Activated T-cell treated with anti-CD3 and anti-CD28 coated beads for 24 hours (primary cell): ENCODE measurements at regions not wholly inside any gene's neighbourhood (a gene's known extent, or its start where the extent isn't known, plus 50 kb on each side); places are given as distances from the start of the nearest gene placed in this dataset.

Source experiments
- DNase-seq: peaks from one replicate; pipeline ENCODE4 v3.0.0-alpha.2; 2020; ENCODE audit warnings: low read depth

DNA sequence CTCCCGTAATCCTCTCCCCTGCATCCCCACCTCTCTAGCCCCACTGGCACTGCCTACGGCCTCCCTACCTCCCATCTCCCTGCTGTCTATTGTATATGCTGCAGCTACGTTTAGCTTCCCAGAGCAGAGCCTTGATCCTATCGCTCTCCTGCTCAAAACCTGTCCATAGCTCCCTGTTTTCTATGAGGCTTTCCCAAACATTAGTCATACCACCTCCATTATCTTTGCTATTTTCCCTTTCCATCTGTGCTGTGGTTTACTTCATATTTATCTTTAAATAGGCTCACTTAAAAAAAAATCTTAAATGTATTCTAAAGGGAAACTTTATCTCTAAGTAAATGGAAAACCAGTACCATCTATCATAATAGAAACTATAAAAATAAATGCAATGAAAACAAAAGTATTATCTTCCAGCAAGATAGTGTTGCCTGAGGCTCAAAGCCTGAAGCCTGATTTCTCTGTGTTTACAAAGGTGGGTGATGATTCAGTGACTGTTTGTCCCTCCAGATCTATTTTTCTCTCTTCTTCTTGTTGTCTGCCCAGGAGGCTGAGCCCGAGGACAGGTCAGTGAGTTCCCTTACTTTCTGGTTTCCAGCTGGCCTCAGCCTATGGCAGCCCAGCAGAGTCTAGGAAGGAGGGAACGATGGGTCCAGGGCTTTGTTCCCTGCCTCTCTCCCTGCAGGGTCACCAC is 397.1 kb upstream of the CFAP20DC start:
- DNase-seq, result no peak

DNA sequence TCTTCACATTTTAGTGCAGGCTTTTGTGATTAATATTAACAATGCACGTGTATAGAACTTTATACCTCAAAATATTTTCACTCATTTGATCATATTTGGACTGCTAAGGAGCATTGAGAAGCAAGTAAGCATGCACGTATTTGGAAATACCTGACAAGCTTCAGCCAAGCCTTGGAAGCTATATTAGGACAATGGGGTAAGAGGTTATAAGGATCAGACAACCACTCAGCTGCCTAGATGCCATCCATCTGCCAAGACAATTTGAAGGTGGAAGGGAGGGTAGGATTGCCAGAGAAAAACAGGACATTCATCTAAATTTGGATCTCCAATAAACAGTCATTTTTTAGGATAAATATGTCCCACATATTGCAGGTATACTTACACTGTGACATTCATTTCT is 394.9 kb upstream of the CFAP20DC start:
- no peak for DNase-seq

DNA sequence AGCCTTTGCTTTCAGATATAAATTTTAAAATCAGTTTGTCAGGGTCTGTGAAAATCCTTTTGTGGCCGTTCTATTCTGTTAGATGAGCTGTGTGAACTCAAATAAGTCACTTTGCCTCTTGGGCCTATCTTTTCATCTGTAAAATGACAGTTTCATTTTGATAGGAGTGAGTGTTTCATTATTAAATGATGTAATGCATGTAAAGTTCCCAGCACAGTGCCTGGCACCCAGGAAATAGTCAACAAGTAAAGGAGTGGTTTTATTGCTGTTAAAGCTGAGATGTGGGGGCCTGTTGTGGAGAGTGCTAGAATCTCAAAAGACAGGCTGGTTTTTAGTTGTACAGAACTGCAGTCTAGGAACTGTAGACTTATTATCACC is 394.5 kb upstream of the CFAP20DC start:
- DNase-seq, result no peak

DNA sequence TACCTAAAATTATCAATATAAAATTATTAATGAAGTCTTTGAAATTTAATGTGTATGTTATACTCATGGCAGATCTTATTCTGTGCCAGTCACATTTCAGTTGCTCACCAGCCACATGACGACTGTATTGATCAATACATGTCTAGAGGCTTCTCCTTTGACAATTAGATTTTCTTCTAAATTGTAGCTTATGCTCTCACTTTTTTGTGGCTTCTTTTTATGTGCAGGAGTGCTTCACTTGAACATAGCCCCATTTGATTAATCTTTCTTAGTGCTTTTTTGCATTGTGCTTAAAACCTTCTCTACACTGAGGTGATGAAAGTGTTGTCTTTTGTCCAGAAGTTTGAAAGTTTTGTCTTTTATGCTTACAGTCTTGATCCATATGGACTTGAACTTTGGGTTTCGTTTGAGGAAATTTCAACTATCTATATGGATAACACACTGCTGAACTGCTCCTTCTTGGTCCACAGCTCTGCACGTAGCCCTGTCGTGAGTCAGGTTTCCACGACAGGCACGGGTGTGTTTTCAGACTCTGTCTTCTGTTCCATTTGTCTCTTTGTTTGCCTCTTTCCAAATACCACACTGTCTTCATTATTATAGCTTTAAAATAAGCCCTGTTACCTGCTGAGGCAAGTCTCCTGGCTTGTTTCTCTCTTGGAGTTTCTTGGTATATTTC is 393.9 kb upstream of the CFAP20DC start:
- no peak for DNase-seq

DNA sequence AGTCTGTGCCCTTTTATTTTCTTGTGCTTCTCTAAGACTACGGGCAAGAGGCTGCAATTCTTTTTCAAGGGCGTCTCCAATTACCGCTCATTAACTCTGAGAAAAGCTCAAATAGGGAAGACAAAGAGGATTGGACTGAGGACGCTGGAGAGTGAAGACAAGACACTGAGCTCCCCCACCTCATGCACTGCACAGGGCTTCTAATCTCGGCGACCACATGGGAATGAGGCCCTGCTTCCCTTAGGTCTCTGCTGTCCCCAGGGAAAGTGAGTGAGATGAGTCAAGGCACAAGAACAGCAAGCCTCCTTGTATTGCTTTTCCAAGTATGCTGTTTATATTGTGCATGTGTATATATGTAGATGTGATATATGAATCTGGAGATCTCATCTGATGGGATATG is 392.2 kb upstream of the CFAP20DC start:
- DNase-seq, result no peak

DNA sequence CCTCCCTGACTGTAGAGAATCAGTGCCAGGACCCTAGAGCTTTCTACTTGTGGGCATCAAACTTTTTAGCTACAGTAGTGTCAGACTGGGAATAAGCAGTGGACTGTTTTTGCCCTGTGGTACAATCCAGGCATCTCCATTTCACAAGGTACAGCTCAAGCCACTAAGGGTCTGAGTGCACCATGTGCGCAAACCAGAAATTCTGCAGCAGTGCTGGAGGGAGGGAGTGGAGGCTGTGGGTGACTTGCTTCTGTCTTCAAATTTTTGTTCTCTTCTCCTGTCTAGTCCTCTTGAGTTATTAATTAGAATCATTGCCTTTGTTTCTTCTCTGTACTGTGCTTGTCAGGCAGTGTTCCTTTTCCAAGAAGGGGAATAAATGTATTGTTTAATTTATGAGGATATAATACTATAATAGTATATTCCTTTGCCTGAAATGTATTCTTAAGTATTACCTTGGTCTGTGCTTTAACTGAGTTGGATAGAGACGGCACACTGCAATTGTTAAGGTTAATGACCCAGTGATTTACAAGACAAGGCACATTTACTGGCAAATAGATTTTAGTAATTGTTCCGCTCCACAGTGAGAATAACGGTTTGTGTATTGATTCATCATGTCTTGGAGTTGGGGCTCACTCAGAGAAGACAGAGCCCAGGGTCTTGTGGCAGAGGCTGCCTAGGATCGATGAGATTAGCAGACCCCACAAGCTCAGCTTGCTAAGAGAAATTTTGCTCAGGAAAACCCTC is 390.6 kb upstream of the CFAP20DC start:
- no peak for DNase-seq

DNA sequence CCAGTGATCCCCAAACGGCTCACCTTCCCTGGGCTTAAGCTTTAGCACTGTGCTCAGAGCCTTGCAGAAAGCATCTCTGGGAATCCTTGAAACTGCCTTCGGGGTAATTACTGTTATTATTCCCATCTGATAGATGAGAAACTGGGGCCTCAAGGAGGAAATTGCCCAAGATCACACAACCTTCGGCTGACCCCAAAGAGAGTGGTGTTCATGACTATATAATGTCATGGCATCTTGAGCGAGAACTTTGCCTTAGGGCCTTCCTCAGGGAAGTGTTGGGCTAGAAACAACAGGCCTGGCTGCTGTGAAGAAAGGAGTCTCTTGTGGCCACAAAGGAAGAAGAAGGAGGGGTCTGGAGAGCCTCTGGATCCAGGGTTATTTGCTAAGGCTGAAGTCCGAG is 388.7 kb upstream of the CFAP20DC start:
- DNase-seq, result no peak

DNA sequence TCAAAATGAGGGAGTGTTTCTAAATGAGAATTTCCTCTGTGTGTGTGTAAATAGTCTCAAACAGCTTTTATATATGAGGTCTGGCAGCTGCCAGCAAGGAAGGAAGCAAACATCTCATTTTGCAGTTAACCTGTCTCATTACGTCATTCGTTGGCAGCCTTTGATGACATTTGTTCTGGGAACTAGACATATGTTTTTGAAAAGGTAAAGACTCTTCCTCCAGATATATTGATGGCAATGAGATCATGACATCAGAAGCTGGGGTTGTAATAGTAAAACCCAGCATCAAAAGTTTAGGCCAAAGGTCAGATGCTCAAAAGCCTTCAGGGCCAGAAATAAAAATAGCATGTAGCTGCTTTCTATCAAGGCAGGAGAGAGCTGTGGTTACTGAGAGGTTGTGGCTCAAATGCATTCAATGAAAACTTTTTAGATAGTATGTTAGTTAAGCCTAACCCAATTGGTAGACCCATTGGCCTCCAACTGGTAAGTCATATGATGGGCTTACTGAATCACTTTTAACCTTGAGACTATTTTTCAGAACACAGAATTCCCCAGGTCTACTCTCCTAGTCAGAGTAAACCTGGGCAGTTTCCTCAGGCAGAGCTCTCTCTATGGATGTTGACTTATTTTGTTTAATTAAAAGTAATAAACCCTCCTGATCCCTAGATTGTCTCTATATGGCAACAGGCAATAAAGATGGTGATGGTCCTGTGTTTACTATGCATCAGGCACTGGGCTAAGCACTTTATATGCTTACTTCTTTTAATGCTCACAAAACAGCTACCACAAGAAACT is 386.5 kb upstream of the CFAP20DC start:
- no peak for DNase-seq

DNA sequence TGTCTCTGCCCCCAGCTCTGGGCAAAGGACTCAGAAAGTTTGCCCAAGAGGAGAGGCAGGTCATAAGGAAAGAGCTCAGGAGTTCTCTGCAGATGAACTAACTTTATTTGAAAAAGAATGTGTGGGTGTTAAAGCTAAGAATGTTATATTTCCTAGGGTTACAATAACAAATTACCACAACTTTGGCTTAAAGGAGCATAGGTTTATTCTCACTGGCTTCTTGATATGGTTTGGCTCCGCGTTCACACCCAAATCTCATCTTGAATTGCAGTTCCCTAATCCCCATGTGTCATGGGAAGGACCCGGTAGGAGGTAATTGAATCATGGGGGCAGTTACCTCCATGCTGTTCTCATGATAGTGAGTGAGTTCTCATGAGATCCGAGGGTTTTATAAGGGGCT is 383.7 kb upstream of the CFAP20DC start:
- DNase-seq, result no peak

DNA sequence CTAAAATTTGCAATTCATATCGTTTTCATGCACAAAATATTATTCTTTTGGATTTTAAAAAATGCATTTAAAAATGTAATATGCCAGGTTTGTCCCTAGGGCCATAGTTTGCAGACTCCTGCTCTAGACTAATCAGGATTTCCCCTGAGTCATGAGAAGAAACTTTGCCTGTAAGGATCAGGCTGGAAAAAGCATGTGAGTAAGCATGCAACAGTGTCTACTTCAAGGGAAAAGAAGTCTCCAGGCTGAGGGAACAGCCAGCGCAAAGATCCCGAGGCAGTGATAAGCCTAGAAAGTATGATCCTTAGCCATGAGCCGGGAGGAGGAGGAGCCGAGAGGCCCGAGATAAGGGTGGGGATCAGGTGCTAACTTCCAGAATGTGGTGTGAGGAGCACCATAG is 382.8 kb upstream of the CFAP20DC start:
- DNase-seq, result no peak

DNA sequence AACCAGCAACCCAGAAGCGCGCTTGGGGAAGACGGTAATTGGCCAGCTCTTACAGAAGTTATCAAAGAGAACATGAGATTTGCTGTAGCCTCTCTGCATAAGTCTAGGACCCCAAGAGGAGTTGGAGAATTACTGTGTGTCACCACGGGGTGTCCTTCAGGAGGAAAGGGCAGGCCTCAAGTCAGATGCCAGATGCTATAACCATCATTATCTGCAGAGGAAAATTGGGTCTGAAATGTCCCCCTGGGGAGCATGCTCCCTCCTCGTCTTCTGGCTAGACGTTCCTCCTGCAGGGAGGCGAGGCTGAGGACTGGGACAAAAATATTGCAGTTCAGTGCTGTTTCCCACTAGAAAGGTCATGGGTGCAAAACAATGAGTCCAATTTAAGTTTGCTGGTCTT is 380.5 kb upstream of the CFAP20DC start:
- DNase-seq, result no peak

DNA sequence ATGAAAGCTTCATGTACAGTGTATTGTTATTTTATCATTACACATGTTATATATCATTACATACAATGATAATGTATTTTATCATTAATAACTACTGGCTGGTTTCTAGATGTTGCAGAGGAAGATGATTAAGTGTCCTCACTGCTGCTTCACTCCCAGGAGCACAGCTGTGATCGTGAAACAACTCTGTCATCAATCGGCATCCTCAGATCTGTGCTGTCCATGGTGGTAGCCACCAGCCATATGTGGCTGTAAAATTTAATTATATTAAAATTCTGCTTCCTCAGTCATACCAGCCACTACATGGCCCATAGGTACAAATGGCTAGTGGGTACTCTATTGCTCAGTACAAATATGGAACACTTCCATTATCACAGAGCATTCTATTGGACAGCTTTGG is 379.4 kb upstream of the CFAP20DC start:
- no peak for DNase-seq

DNA sequence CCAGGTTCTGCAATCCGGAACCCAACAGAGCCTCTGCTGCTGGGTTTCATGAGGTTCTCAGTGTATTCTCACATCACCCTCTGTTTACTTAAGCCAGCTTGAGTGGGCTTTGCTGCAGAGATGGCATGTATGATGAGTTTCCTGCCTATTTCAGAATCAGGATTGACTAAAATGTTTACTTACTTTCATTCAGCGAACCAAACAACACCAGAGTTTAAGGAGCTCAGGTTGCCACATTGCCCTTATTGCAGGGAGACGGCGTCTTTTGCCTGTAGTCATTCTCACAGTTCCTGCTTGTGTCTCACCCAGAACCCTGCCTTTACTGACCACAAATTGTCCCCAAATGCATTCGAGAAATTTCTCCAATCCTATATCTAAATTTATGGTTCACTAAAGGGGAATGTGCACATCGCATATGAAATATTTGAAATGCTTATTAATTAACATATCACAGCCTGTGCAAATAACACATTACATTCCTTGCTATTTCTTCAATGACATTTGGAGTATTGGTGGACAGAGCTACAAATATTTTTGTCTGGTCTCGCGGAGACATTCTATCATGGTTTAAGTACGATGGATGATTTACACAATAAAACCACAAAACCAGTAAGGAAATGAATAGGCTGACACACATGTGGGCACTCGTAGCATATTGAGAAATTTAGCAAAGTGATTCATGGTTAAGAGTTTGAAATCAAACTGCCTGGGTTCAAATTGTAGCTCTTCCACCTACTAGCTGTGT is 377.2 kb upstream of the CFAP20DC start:
- no peak for DNase-seq

DNA sequence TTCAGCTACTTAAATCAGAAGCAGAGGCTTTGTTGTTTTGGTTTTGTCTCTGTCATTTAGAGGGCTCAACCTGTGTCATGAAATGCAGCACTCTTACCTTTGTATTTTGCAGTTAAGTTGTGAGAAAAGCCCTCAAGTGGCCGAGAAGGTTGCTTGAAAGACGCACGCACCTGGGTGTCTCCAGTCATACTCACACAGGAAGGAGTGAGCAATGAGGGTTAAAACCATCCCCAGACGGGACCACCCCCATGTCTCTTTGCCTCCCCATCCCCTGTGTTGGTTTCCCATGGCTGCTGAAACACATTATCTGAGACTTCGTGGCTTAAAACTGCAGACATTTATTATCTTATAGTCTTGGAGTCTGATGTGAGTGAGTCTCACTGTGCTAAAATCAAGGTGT is 376.1 kb upstream of the CFAP20DC start:
- peak; percentile 42 for DNase-seq

DNA sequence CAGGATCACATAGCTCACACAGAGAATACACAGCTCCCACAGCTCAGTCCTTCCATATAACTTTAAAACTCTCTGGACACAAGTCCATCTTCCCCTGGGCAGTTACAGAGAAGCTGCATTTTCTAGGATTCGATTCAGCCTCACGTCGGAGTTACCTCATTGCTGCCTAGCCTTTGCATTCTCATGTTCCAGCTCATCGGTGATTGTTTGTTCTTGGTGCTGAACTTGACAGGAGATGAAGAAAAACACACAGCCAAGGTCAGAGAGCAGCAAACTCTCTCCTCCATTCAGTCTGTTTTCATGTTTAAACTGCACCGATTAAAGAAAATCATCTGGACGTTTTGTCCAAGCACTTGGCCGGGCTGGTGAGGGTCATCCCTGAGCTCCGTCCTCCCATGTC is 375.5 kb upstream of the CFAP20DC start:
- DNase-seq, result no peak

DNA sequence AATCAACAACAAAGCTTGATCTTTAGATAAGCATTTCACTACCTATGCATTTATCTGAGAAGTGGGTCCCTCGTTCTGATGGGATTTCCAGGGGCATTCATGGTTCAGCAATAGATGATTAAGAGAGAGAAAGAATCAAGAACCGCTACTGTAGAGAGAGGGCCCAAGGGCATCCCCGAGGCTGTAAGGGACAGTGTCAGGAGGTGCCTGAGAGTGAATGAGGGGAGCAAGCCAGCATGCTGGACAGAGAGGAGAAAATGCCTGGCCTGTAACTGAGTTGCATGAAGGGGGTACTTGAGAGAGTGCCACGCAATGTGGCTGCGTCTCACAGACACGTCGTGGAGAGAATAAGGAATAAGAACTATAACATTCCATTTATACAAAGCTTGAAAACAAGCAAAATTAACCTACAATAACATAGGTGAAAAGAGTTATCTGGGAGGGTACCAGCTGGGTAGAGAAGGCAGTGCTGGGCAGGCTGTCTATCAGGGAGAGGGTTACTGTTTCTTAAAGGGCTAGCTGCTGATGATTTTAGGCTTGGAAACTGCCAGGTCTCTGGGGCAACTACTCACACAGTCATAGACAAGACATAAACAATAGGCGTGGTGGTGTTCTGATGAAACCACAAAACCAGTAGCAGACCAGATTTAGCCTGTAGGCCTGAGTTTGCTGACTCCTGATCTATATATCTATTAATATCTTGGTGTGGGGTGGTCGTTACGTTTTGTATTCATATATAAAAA is 374.6 kb upstream of the CFAP20DC start:
- no peak for DNase-seq

DNA sequence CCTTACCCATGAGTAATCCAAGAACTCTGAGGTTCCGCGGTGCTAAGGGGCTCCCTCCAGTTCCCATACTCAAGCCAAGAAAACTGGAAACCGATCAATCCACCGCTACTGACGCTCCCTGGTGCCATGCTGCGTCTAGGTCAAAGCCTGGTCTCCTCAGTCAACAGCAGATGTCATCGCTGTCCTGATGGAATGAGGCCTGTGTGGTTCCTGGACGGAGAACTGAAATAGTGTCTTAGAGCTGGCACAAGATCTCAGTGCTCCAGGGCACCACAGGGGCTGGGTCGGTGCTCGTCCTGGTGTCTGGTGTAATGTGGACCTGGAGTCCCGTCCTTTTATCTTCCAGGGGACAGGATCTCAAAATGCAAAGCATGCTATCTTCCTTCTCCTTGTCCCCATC is 373.9 kb upstream of the CFAP20DC start:
- no peak for DNase-seq

DNA sequence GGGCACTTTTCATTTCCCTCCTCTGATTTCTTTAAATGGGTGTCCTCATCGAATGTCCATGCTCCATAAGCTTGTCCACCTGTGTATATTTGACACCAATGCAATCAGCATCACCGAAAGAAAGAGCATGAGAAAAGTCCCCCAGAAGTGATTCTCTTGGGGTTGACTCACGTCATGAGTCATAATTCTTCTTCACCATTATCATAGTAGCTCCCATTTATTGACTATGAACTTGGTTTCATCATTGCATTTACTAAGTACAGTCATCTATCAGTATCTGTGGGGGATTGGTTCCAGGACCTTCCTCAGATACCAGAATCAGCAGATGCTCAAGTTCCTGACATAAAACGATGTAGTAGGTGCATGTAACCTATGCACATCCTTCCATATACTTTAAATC is 372.5 kb upstream of the CFAP20DC start:
- DNase-seq, result no peak

DNA sequence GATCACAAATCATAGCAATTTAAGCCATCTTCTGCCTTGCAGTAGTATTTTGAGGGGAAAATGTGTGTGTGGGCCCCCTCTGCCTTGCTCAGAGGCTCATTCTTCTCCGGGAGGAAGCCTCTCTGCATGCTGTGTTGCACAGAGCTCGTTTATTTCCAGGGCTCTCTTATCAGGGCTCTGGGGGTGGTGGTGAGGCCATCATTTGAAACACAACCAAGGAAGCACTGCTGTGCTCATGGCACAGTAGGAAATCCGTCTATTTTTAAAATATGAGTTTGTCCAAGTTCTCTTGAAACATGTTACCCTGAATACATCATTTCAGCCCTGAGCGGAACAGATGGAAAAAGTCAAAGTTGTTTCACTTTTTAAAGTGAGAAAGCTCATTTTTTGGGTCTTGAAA is 369.0 kb upstream of the CFAP20DC start:
- no peak for DNase-seq

DNA sequence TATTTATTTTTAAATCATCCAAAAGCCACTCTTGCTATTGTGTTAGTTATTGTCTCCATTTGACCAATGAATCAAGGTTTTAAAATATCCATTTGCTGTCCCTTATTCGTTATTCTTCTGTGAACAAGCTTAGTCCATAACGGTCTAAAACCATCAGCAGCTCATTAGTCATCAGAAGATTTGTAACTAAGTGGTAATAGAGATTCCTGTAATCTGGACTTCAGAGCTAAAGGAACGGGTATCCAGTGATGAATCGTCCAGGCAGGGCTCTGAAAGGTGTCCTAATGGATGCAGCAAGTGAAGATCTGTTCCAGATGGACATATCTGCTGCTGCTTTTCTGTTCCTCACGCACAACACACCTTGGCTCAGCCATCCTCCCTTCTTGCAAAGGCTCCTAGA is 362.7 kb upstream of the CFAP20DC start:
- no peak for DNase-seq

DNA sequence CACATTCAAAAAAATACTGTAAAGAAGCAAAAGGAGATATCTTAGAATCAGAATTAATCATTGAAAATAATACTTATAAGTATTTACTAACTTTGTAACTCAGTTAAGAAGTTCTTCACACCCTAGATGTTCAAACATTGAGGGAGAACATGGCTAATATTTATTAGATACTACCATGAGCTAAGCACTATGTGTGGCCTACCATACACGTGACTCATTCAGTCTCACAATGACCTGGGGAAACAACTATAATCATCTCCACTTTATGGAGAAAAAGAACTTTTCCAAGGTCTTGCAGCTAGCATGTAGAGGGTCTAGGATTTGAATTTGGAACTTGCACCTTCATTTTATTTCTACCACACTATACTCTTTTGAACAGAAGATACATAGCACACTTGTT is 361.9 kb upstream of the CFAP20DC start:
- DNase-seq, result no peak
